GM12878 (cell line): ENCODE measurements at regions not wholly inside any gene's neighbourhood (a gene's known extent, or its start where the extent isn't known, plus 50 kb on each side); places are given as distances from the start of the nearest gene placed in this dataset.

Experiments
- ATAC-seq: fragments of 200-7000 bp; cut with Tn5 transposase; 3 replicates; pipeline ENCODE4 v1.9.1; 2020; ENCODE audit warnings: mild to moderate bottlenecking, moderate library complexity
- BruUV-seq: library from RNA; stranded (reverse); fragments of 400-500 nt; replicated peaks from 2 replicates; lab custom pipeline; 2021; lab: Mats Ljungman, UMichigan
- CTCF ChIA-PET: fragments of 300-600 bp; sonication (Branson Sonifier 250); formaldehyde crosslinking; extraction: SDS; loops from one replicate; lab custom pipeline; 2021; ENCODE audit warnings: inconsistent platforms; lab: Yijun Ruan, JAX
- POLR2A ChIA-PET: fragments of 350-600 bp; formaldehyde crosslinking; extraction: SDS; loops from one replicate; lab custom pipeline; 2021; ENCODE audit warnings: inconsistent platforms; lab: Charles Lee
- RAD21 ChIA-PET: fragments of 300-600 bp; sonication (Branson Sonifier 250); formaldehyde crosslinking; loops from one replicate; lab custom pipeline; 2023; ENCODE audit warnings: antibody characterized with exemption; ENCODE audit not compliant: unreplicated experiment; lab: Charles Lee
- SMC1A ChIA-PET: fragments of 300-600 bp; sonication (Branson Sonifier 250); formaldehyde crosslinking; loops from one replicate; lab custom pipeline; 2023; ENCODE audit not compliant: unreplicated experiment, uncharacterized antibody; lab: Charles Lee
- DNase-seq: peaks from one replicate; pipeline ENCODE4 v3.0.0-alpha.2; 2011; ENCODE audit warnings: low read depth, low spot score
- FAIRE-seq: peaks from 3 replicates; lab custom pipeline; 2011; peaks lifted over from hg19 to GRCh38; lab: Jason Lieb, UNC
- H2AFZ ChIP-seq: 2 replicates; pipeline ENCODE4 v1.6.0; 2011; ENCODE audit warnings: low read depth, low read length, control low read depth; ENCODE audit not compliant: control insufficient read depth
- H3K27ac ChIP-seq: 2 replicates; pipeline ENCODE4 v1.5.1; 2011; ENCODE audit warnings: control low read depth; ENCODE audit not compliant: control insufficient read depth, insufficient read depth
- H3K27me3 ChIP-seq, 2 experiments: replicated peaks in 1 of 2; 2 replicates each; pipeline versions ENCODE4 v1.6.0 to v1.6.1; 2011; ENCODE audit warnings: low read length in 1 of 2; ENCODE audit not compliant: control insufficient read depth in 2 of 2, insufficient read depth in 2 of 2
- H3K36me3 ChIP-seq, 2 experiments: 2 replicates each; pipeline ENCODE4 v1.5.1; 2011; ENCODE audit warnings: low read length in 1 of 2; ENCODE audit not compliant: control insufficient read depth in 2 of 2, insufficient read depth in 2 of 2
- H3K4me1 ChIP-seq: 2 replicates; pipeline ENCODE4 v1.6.1; 2011; ENCODE audit warnings: mild to moderate bottlenecking, low read length, moderate library complexity, mixed read lengths; ENCODE audit not compliant: control insufficient read depth, insufficient read depth
- H3K4me2 ChIP-seq: 2 replicates; pipeline ENCODE4 v1.6.0; 2011; ENCODE audit warnings: control low read depth; ENCODE audit not compliant: control insufficient read depth, insufficient read depth
- H3K4me3 ChIP-seq: fragments of 200-600 bp; sonication (generic); 2 replicates; pipeline ENCODE4 v1.5.1; 2016
- H3K79me2 ChIP-seq: 2 replicates; pipeline ENCODE4 v1.6.0; 2011; ENCODE audit warnings: low read length; ENCODE audit not compliant: control insufficient read depth, insufficient read depth
- H3K9ac ChIP-seq: 2 replicates; pipeline ENCODE4 v1.8.0; 2011; ENCODE audit warnings: low read length, control low read depth, mixed read lengths; ENCODE audit not compliant: control insufficient read depth, insufficient read depth
- H3K9me3 ChIP-seq: replicated peaks from 3 replicates; pipeline ENCODE4 v1.5.1; 2011; ENCODE audit warnings: mild to moderate bottlenecking, low read length; ENCODE audit not compliant: control insufficient read depth, insufficient read depth
- H4K20me1 ChIP-seq: 2 replicates; pipeline ENCODE4 v1.6.0; 2011; ENCODE audit not compliant: control insufficient read depth, insufficient read depth
- CHD2 ChIP-seq: IDR thresholded peaks from 2 replicates; pipeline ENCODE4 v1.6.1; 2011; ENCODE audit warnings: low read depth, low read length, improper control_type of control experiment, borderline replicate concordance
- ETV6 ChIP-seq, 2 experiments: fragments of 450-650 bp in 1 of 2; IDR thresholded peaks in 1 of 2; conservative IDR thresholded peaks in 1 of 2; 2 replicates each; pipeline ENCODE4 v1.6.1; 2014; ENCODE audit warnings: antibody characterized with exemption in 1 of 2, borderline replicate concordance in 1 of 2, low read depth in 1 of 2, mild to moderate bottlenecking in 1 of 2, moderate library complexity in 1 of 2
- HDGF ChIP-seq: fragments of 450-650 bp; IDR thresholded peaks from 2 replicates; pipeline ENCODE4 v1.6.1; 2016; ENCODE audit warnings: antibody characterized with exemption
- IKZF1 ChIP-seq: fragments of 450-650 bp; conservative IDR thresholded peaks from 2 replicates; pipeline ENCODE4 v1.6.1; 2017; ENCODE audit warnings: antibody characterized with exemption, mild to moderate bottlenecking
- JUND ChIP-seq: IDR thresholded peaks from 2 replicates; pipeline ENCODE4 v1.6.1; 2012; ENCODE audit warnings: low read depth, mild to moderate bottlenecking, low read length, improper control_type of control experiment, moderate library complexity
- MLLT1 ChIP-seq: fragments of 450-650 bp; IDR thresholded peaks from 2 replicates; pipeline ENCODE4 v1.6.1; 2016; ENCODE audit warnings: mild to moderate bottlenecking
- PRDM15 ChIP-seq: fragments of 450-650 bp; formaldehyde crosslinking; IDR thresholded peaks from 2 replicates; pipeline ENCODE4 v1.4.0; 2020; ENCODE audit warnings: mild to moderate bottlenecking, moderate library complexity
- ZBTB11 ChIP-seq: fragments of 450-650 bp; formaldehyde crosslinking; IDR thresholded peaks from 2 replicates; pipeline ENCODE4 v1.5.0; 2022; ENCODE audit warnings: mild to moderate bottlenecking, missing genetic modification characterization
- WGBS: methylation state at CpG from one replicate; pipeline ENCODE4 v1.1.6; 2016; ENCODE audit warnings: low lambda C conversion rate; ENCODE audit not compliant: insufficient replicate concordance, insufficient coverage; ENCODE audit errors: missing lambda C conversion rate; 5-methylcytosine and 5-hydroxymethylcytosine counted together
- in situ Hi-C: fragments of 300-500 bp; cut with MboI; formaldehyde crosslinking; loops from 9 replicates; pipeline ENCODE4 v1.14.3; 2018; ENCODE audit warnings: mixed read lengths
- intact Hi-C: fragments of 100-400 bp; cut with micrococcal nuclease; formaldehyde crosslinking; loops from one replicate; pipeline ENCODE4 v1.14.2; 2022; ENCODE audit not compliant: unreplicated experiment

- no peak for TF ChIP-seq PRDM15
- peak in 1 of 2 experiments; percentile 34; a peak in 1 of 4 replicates for TF ChIP-seq ETV6 (conservative IDR thresholded peaks at IDR 0.05 in 1 of 2, IDR thresholded peaks at IDR 0.05 in 1 of 2; ENCODE audit: borderline replicate concordance in 1 of 2, low read depth in 1 of 2)
- no peak for TF ChIP-seq CHD2
Measured at GRCh38 chr6:113600551-113601339, 256.4 kb upstream of the MARCKS start (continued).

GRCh38 chr6:113607821-113608545 lies 249.2 kb upstream of the MARCKS start:
- BruUV-seq = no TSS peak
- FAIRE-seq = no peak
- TF ChIP-seq JUND = no peak
- no peak for TF ChIP-seq ZBTB11 (CRISPR knock-in tag)
- no peak for TF ChIP-seq IKZF1
- no peak for TF ChIP-seq MLLT1
- no peak for TF ChIP-seq HDGF
- no peak overlapping the region for H3K9ac ChIP-seq
- WGBS = 53% methylated on average over 2 of the region's 2 CpGs
- no peaks in the 10 kb centered on the region for H3K27me3 ChIP-seq
- ATAC-seq = no peak
- ChIA-PET SMC1A (interaction anchor here (1.0 to 1.2 kb wide), 2 partner anchors 18 to 45 kb away, joined by 3 read pairs; no protein-coding TSS in a partner anchor), POLR2A (no interaction called here), CTCF (no interaction called here), RAD21 (no interaction called here)
- H3K4me3 ChIP-seq = no peak overlapping the region
- no peak overlapping the region for H3K4me2 ChIP-seq
- no peak overlapping the region for H3K27ac ChIP-seq
- no peaks in the 10 kb centered on the region for H4K20me1 ChIP-seq
- no peaks in the 10 kb centered on the region; the same call in 2 of the 3 replicates for H3K9me3 ChIP-seq
- intact Hi-C loops (no loop called here), in situ Hi-C loops (no loop called here)
- H2AFZ ChIP-seq = no peak overlapping the region
- H3K79me2 ChIP-seq = no peaks in the 10 kb centered on the region
- H3K4me1 ChIP-seq = no peaks in the 10 kb centered on the region
- H3K36me3 ChIP-seq = no peaks in the 10 kb centered on the region
- DNase-seq = no peak
